Gastroesophageal sphincter (tissue), 4 donors: ENCODE measurements at regions not wholly inside any gene's neighbourhood (a gene's known extent, or its start where the extent isn't known, plus 50 kb on each side); places are given as distances from the start of the nearest gene placed in this dataset.

Experiments used
- ATAC-seq: fragments of 150-250 bp; one replicate; pipeline ENCODE4 v1.9.1; 2016; ENCODE audit warnings: mild to moderate bottlenecking, moderate library complexity
- H3K27ac ChIP-seq, 4 donors: fragments of 200-600 bp; sonication (generic) in 3 of 4; 1 replicate in 3 of 4; 2 replicates in 1 of 4; pipeline ENCODE4 v1.5.1; 2016 to 2019
- H3K27me3 ChIP-seq: fragments of 200-600 bp; sonication (generic); one replicate; pipeline ENCODE4 v1.5.1; 2019
- H3K36me3 ChIP-seq, 2 donors: fragments of 200-600 bp; sonication (generic); one replicate each; pipeline ENCODE4 v1.5.1; 2019; ENCODE audit warnings: control low read depth in 1 of 2
- H3K4me1 ChIP-seq, 3 donors: fragments of 200-600 bp; sonication (generic); 1 replicate in 2 of 3; 2 replicates in 1 of 3; pipeline ENCODE4 v1.5.1; 2016 to 2019; ENCODE audit warnings: control low read depth in 2 of 3
- H3K4me3 ChIP-seq, 2 donors: fragments of 200-600 bp; sonication (generic); one replicate each; pipeline ENCODE4 v1.5.1; 2019; ENCODE audit warnings: mild to moderate bottlenecking in 1 of 2, moderate library complexity in 1 of 2
- H3K9me3 ChIP-seq, 3 donors: fragments of 200-600 bp; sonication (generic); one replicate each; pipeline ENCODE4 v1.5.1; 2017 to 2019; ENCODE audit warnings: control low read depth in 2 of 3
- EP300 ChIP-seq: sonication (generic); formaldehyde crosslinking; IDR thresholded peaks from one replicate; pipeline ENCODE4 v1.6.1; 2017; ENCODE audit warnings: antibody characterized with exemption, mild to moderate bottlenecking
- POLR2A ChIP-seq, 2 donors: fragments of 450-650 bp; IDR thresholded peaks; one replicate each; pipeline ENCODE4 v1.6.1; 2017; ENCODE audit warnings: antibody characterized with exemption in 2 of 2, mild to moderate bottlenecking in 2 of 2, moderate library complexity in 1 of 2
- POLR2AphosphoS5 ChIP-seq: sonication (generic); formaldehyde crosslinking; IDR thresholded peaks from one replicate; pipeline ENCODE4 v1.6.1; 2017; ENCODE audit warnings: antibody characterized with exemption
- WGBS, 2 donors: methylation state at CpG; one replicate each; pipeline ENCODE4 v1.1.5; 2018; ENCODE audit warnings: low coverage in 1 of 2; 5-methylcytosine and 5-hydroxymethylcytosine counted together
- TF ChIP-seq, protein P1 (sequence below), 4 experiments: fragments of 200-600 bp in 2 of 4; fragments of 450-650 bp in 2 of 4; sonication (generic) in 1 of 4; IDR thresholded peaks; one replicate each; pipeline ENCODE4 v1.5.1; 2017 to 2019; ENCODE audit warnings: antibody characterized with exemption in 4 of 4, mild to moderate bottlenecking in 2 of 4, moderate library complexity in 2 of 4

DNA sequence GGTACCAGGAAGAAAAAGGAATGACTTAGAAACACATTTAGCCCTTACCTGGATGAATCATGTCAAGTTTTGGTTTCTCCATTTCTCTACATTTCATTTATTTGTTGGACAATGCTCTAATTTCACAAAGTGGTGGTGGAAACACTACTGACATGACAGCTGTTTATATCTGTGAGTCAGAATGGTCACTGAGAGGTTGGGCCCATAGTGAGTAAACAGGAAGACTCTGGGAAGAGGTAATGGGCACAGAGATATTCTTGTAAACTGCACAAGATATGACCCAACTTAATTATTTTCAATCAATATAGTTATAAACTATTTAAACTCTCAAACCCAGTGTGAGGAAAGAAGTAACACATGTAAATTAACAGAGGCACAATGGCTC lies 176.3 kb upstream of the MEOX2 start:
- H3K27me3 ChIP-seq: no peaks in the 10 kb centered on the region
- H3K9me3 ChIP-seq: no peaks in the 10 kb centered on the region
- no peak for ATAC-seq
- H3K27ac ChIP-seq: peak overlapping the region; percentile 24 to 63 (median 56)
- peaks cover 0 to 13% (median 9%) of the 10 kb centered on the region in 3 donors for H3K4me1 ChIP-seq
- no peaks in the 10 kb centered on the region for H3K36me3 ChIP-seq
- TF ChIP-seq EP300: no peak
- no peak for TF ChIP-seq POLR2AphosphoS5
- TF ChIP-seq, protein P1, sequence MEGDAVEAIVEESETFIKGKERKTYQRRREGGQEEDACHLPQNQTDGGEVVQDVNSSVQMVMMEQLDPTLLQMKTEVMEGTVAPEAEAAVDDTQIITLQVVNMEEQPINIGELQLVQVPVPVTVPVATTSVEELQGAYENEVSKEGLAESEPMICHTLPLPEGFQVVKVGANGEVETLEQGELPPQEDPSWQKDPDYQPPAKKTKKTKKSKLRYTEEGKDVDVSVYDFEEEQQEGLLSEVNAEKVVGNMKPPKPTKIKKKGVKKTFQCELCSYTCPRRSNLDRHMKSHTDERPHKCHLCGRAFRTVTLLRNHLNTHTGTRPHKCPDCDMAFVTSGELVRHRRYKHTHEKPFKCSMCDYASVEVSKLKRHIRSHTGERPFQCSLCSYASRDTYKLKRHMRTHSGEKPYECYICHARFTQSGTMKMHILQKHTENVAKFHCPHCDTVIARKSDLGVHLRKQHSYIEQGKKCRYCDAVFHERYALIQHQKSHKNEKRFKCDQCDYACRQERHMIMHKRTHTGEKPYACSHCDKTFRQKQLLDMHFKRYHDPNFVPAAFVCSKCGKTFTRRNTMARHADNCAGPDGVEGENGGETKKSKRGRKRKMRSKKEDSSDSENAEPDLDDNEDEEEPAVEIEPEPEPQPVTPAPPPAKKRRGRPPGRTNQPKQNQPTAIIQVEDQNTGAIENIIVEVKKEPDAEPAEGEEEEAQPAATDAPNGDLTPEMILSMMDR (IDR thresholded peaks at IDR 0.05): no peak
- no peak for TF ChIP-seq POLR2A (IDR thresholded peaks at IDR 0.05)
- no peak overlapping the region for H3K4me3 ChIP-seq

DNA sequence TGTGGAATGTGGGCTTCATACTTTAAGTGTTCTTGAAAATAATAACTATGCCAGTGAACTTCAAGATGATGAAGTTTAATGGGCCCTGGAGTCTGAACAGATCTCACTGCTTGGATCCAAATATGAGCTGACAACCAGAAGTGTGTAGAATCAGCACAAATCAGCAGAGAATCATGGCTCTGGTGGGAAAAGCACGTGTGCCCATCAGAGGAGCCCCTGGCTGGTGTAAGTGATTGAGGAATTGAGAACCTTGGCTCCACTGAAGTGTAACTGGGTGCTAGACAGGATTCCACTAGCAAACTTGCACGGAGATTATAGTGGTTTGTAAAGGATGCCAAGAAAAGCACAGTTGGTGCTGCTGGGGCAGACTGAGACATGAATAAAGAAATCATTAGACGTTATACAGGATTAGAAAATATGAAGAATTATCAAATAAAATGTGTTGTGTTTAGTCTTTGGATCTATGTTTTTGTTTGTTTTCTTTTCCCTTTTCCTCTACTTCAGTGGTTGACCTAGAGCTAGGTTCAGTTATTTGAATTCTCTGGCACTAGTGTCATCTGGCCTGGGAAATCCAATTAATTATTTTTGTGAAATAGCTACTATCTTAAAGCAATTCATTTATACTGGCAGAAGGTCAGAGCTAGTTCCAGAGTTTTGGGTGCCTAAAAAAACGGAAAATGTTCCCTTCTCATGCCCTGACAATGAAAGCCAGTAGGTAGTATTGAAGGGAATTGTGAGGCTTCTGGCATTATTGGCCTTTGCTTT lies 175.7 kb upstream of the MEOX2 start:
- TF ChIP-seq, protein P1 (IDR thresholded peaks at IDR 0.05): no peak
- TF ChIP-seq POLR2AphosphoS5 (no peak), EP300 (no peak), POLR2A (IDR thresholded peaks at IDR 0.05) (no peak)
- peak overlapping the region; percentile 56 to 63 (median 59) for H3K27ac ChIP-seq
- no peak overlapping the region for H3K4me3 ChIP-seq
- H3K36me3 ChIP-seq: no peaks in the 10 kb centered on the region
- peaks cover 0 to 13% (median 9%) of the 10 kb centered on the region in 3 donors for H3K4me1 ChIP-seq
- WGBS, 2 donors: 22 to 33% methylated on average over 3 to 4 of the region's 4 CpGs
- no peaks in the 10 kb centered on the region for H3K9me3 ChIP-seq
- ATAC-seq: peak; percentile 28
- no peaks in the 10 kb centered on the region for H3K27me3 ChIP-seq

DNA sequence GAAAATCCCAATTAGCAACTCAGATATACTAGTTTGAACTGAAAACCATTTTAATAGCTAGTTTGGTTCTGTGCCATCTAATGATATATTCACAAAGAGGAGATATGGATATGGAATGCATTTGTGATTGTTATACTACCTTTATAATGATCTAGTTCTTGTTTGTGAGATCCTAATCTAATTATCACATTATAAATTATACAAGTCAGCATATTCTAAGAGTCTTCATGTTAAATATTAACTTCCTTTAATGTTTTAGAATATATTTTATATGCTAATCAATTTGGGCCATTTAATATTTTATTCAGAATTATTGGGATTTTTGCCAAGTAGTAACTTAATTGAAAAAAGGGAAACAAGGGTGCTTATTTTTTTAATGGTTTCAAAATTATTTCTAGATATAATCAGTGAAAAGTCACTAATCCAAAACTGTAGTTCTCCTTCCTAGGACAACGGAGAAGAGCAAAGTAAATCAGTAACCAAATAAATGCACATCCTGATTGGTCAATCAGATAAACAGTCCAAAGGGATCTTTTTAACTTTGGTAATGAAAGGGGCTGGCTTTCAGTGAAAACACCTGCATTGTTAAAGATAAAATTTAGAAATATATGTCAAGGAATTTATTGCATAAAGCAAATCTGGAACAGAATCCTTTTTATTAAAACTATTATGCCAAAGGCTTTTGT lies 173.9 kb upstream of the MEOX2 start:
- TF ChIP-seq POLR2A (IDR thresholded peaks at IDR 0.05) (no peak), POLR2AphosphoS5 (no peak)
- TF ChIP-seq, protein P1 (IDR thresholded peaks at IDR 0.05): no peak
- Histone ChIP-seq H3K9me3 (no peaks in the 10 kb centered on the region), H3K4me3 (no peak overlapping the region), H3K27me3 (no peaks in the 10 kb centered on the region), H3K27ac (no peak overlapping the region), H3K4me1 (peaks cover 0 to 13% (median 9%) of the 10 kb centered on the region in 3 donors), H3K36me3 (no peaks in the 10 kb centered on the region)
- no peak for ATAC-seq
- 80 to 100% methylated on average over 1 of the region's 1 CpG for WGBS, 2 donors

DNA sequence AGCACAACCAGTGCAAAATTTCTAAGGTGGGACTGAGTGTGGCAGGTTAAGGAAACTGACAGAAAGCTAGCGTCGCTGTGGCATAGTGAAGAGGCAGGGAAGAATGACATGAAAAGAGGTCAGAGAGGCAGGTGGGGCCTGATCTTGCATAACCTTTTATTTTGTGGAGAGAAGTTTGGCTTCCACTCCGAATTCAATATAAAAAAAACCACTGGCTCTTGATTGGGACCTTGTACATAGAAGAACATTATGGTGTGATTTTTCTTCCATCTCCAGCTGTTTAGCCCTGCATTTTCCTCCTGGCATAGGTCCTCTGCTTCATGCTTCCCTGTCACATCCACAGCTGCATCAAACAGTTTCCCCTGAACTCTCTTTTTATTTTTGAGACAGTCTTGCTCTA lies 170.5 kb upstream of the MEOX2 start:
- no peak overlapping the region for H3K27ac ChIP-seq
- no peaks in the 10 kb centered on the region for H3K9me3 ChIP-seq
- H3K27me3 ChIP-seq: no peaks in the 10 kb centered on the region
- H3K36me3 ChIP-seq: no peaks in the 10 kb centered on the region
- no peak for ATAC-seq
- 93 to 96% methylated on average over 3 of the region's 3 CpGs for WGBS, 2 donors
- H3K4me1 ChIP-seq: peaks cover 0 to 14% (median under 1%) of the 10 kb centered on the region in 3 donors
- TF ChIP-seq POLR2A (IDR thresholded peaks at IDR 0.05): no peak
- TF ChIP-seq EP300: no peak
- TF ChIP-seq, protein P1 (IDR thresholded peaks at IDR 0.05): no peak
- TF ChIP-seq POLR2AphosphoS5: no peak
- H3K4me3 ChIP-seq: no peak overlapping the region

DNA sequence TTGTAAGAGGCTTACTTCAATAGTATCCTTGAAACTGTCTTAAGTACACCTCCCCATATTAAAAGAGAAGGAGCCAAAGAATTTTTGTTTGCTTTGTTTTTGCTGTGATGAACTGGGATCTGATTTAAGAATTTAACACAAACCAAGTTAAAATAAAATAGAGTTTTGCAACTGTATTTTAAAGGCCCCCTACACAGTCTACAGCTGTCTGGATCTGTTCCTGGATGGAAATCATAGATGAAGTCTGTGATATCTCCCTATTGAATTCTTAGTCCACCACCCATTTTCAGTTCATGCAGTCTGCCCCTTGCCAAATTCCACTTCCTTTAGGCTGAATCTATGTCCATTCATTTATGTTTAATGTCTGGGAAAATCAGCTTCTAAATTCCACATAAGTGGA lies 169.8 kb upstream of the MEOX2 start:
- no peaks in the 10 kb centered on the region for H3K9me3 ChIP-seq
- no peaks in the 10 kb centered on the region for H3K27me3 ChIP-seq
- peaks cover 0 to 11% (median 0%) of the 10 kb centered on the region in 3 donors for H3K4me1 ChIP-seq
- no peak for TF ChIP-seq POLR2AphosphoS5
- TF ChIP-seq, protein P1 (IDR thresholded peaks at IDR 0.05): no peak
- no peak for TF ChIP-seq POLR2A (IDR thresholded peaks at IDR 0.05)
- no peak for TF ChIP-seq EP300
- no peak overlapping the region for H3K4me3 ChIP-seq
- H3K27ac ChIP-seq: no peak overlapping the region
- no peaks in the 10 kb centered on the region for H3K36me3 ChIP-seq
- no peak for ATAC-seq
